SK-N-SH (cell line): ENCODE measurements at regions not wholly inside any gene's neighbourhood (a gene's known extent, or its start where the extent isn't known, plus 50 kb on each side); places are given as distances from the start of the nearest gene placed in this dataset.

Experiments used
- CHD2 ChIP-seq: fragments of 150-350 bp; IDR thresholded peaks from 2 replicates; pipeline ENCODE4 v1.6.1; 2018; ENCODE audit warnings: low read length; ENCODE audit not compliant: partially characterized antibody
- EP300 ChIP-seq, 2 experiments: IDR thresholded peaks; 2 replicates each; pipeline versions ENCODE4 v1.4.0 to v1.6.1; 2012; ENCODE audit warnings: borderline replicate concordance in 1 of 2, low read depth in 1 of 2, low read length in 1 of 2
- FOSL2 ChIP-seq: IDR thresholded peaks from 2 replicates; pipeline ENCODE4 v1.4.0; 2012; ENCODE audit warnings: low read depth, mild to moderate bottlenecking, moderate library complexity, borderline replicate concordance
- NFIC ChIP-seq: IDR thresholded peaks from 2 replicates; pipeline ENCODE4 v1.4.0; 2012; ENCODE audit warnings: borderline replicate concordance
- POLR2AphosphoS5 ChIP-seq: IDR thresholded peaks from 2 replicates; pipeline ENCODE4 v1.6.1; 2012; ENCODE audit warnings: low read depth, low read length
- RAD21 ChIP-seq: IDR thresholded peaks from 2 replicates; pipeline ENCODE4 v1.6.1; 2012; ENCODE audit warnings: mild to moderate bottlenecking, low read length
- SMC3 ChIP-seq: IDR thresholded peaks from 2 replicates; pipeline ENCODE4 v1.6.1; 2012; ENCODE audit warnings: low read depth, low read length, improper control_type of control experiment
- TCF12 ChIP-seq: IDR thresholded peaks from 2 replicates; pipeline ENCODE4 v1.4.0; 2012
- TEAD4 ChIP-seq: IDR thresholded peaks from 2 replicates; pipeline ENCODE4 v1.4.0; 2012; ENCODE audit warnings: mild to moderate bottlenecking, borderline replicate concordance; ENCODE audit not compliant: insufficient read depth
- YY1 ChIP-seq: IDR thresholded peaks from 2 replicates; pipeline ENCODE4 v1.4.0; 2012; ENCODE audit warnings: low read depth, mild to moderate bottlenecking
- TF ChIP-seq, protein P1 (sequence below): IDR thresholded peaks from 2 replicates; pipeline ENCODE4 v1.6.1; 2012; ENCODE audit warnings: mild to moderate bottlenecking, low read depth, low read length, moderate library complexity
- TF ChIP-seq, protein P2 (sequence below): fragments of 200-600 bp; sonication (generic); IDR thresholded peaks from 2 replicates; pipeline ENCODE4 v1.6.1; 2017; ENCODE audit warnings: antibody characterized with exemption, mild to moderate bottlenecking, moderate library complexity
- TF ChIP-seq, protein P3 (sequence below): fragments of 150-350 bp; IDR thresholded peaks from 2 replicates; pipeline ENCODE4 v1.6.1; 2016; ENCODE audit warnings: mild to moderate bottlenecking, low read depth, low read length

DNA sequence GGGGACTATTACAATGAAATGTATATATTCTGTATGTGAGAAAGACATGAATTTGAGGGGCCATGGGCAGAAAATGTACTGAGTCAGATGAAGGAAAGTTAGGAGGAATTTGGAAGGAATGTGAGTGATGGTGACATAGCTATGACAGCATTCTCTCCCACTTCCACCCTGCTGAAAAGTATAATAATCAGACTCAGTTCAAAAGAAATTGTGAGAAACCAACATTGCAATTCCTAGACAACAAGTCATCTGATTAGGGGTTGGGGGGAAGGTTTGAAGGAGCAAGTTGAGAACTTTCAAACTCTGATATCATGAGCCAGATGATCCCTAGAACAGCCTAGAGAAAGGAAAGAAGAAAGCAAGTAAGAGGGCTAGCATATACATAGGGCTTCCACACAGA, 370.6 kb downstream of the DMRTA1 start:
- TF ChIP-seq, protein P1, sequence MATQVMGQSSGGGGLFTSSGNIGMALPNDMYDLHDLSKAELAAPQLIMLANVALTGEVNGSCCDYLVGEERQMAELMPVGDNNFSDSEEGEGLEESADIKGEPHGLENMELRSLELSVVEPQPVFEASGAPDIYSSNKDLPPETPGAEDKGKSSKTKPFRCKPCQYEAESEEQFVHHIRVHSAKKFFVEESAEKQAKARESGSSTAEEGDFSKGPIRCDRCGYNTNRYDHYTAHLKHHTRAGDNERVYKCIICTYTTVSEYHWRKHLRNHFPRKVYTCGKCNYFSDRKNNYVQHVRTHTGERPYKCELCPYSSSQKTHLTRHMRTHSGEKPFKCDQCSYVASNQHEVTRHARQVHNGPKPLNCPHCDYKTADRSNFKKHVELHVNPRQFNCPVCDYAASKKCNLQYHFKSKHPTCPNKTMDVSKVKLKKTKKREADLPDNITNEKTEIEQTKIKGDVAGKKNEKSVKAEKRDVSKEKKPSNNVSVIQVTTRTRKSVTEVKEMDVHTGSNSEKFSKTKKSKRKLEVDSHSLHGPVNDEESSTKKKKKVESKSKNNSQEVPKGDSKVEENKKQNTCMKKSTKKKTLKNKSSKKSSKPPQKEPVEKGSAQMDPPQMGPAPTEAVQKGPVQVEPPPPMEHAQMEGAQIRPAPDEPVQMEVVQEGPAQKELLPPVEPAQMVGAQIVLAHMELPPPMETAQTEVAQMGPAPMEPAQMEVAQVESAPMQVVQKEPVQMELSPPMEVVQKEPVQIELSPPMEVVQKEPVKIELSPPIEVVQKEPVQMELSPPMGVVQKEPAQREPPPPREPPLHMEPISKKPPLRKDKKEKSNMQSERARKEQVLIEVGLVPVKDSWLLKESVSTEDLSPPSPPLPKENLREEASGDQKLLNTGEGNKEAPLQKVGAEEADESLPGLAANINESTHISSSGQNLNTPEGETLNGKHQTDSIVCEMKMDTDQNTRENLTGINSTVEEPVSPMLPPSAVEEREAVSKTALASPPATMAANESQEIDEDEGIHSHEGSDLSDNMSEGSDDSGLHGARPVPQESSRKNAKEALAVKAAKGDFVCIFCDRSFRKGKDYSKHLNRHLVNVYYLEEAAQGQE, result no peak
- no peak for TF ChIP-seq FOSL2
- TF ChIP-seq, protein P2, sequence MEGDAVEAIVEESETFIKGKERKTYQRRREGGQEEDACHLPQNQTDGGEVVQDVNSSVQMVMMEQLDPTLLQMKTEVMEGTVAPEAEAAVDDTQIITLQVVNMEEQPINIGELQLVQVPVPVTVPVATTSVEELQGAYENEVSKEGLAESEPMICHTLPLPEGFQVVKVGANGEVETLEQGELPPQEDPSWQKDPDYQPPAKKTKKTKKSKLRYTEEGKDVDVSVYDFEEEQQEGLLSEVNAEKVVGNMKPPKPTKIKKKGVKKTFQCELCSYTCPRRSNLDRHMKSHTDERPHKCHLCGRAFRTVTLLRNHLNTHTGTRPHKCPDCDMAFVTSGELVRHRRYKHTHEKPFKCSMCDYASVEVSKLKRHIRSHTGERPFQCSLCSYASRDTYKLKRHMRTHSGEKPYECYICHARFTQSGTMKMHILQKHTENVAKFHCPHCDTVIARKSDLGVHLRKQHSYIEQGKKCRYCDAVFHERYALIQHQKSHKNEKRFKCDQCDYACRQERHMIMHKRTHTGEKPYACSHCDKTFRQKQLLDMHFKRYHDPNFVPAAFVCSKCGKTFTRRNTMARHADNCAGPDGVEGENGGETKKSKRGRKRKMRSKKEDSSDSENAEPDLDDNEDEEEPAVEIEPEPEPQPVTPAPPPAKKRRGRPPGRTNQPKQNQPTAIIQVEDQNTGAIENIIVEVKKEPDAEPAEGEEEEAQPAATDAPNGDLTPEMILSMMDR, result no peak
- TF ChIP-seq NFIC, result no peak
- TF ChIP-seq YY1, result no peak
- no peak for TF ChIP-seq CHD2
- TF ChIP-seq, protein P3, sequence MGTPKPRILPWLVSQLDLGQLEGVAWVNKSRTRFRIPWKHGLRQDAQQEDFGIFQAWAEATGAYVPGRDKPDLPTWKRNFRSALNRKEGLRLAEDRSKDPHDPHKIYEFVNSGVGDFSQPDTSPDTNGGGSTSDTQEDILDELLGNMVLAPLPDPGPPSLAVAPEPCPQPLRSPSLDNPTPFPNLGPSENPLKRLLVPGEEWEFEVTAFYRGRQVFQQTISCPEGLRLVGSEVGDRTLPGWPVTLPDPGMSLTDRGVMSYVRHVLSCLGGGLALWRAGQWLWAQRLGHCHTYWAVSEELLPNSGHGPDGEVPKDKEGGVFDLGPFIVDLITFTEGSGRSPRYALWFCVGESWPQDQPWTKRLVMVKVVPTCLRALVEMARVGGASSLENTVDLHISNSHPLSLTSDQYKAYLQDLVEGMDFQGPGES, result no peak
- no peak for TF ChIP-seq POLR2AphosphoS5
- TF ChIP-seq SMC3, result no peak
- no peak for TF ChIP-seq RAD21
- no peak for TF ChIP-seq EP300 (IDR thresholded peaks at IDR 0.05; ENCODE audit: borderline replicate concordance in 1 of 2, low read depth in 1 of 2, low read length in 1 of 2)
- TF ChIP-seq TEAD4, result no peak
- no peak for TF ChIP-seq TCF12
